Endothelial cell of umbilical vein (primary cell): ENCODE measurements at regions not wholly inside any gene's neighbourhood (a gene's known extent, or its start where the extent isn't known, plus 50 kb on each side); places are given as distances from the start of the nearest gene placed in this dataset.

ENCODE experiments used
- BruUV-seq: library from RNA; stranded (reverse); fragments of 400-500 nt; replicated peaks from 2 replicates; lab custom pipeline; 2021; lab: Mats Ljungman, UMichigan
- CTCF ChIA-PET: fragments of 300-600, 350-600 bp; sonication (Branson Sonifier 250); formaldehyde crosslinking; loops from one replicate; lab custom pipeline; 2021; ENCODE audit warnings: antibody characterized with exemption, inconsistent platforms; lab: Charles Lee
- POLR2A ChIA-PET: fragments of 300-600, 350-600 bp; sonication (Branson Sonifier 250); formaldehyde crosslinking; loops from one replicate; lab custom pipeline; 2021; ENCODE audit warnings: antibody characterized with exemption, inconsistent platforms; lab: Charles Lee
- DNase-seq: peaks from one replicate; pipeline ENCODE4 v3.0.0-alpha.2; 2011; ENCODE audit warnings: low read depth, low spot score
- FAIRE-seq: peaks from 2 replicates; lab custom pipeline; 2011; peaks lifted over from hg19 to GRCh38; lab: Jason Lieb, UNC
- H2AFZ ChIP-seq: 2 replicates; pipeline ENCODE4 v1.6.0; 2012; ENCODE audit warnings: low read depth, low read length, control low read depth, inconsistent platforms
- H3K27ac ChIP-seq: 2 replicates; pipeline ENCODE4 v1.5.1; 2011; ENCODE audit warnings: low read depth, mild to moderate bottlenecking, control low read depth, low read length, moderate library complexity; ENCODE audit not compliant: insufficient read depth
- H3K27me3 ChIP-seq, 2 experiments: 2 replicates each; pipeline versions ENCODE4 v1.6.0 to v1.6.1; 2011; ENCODE audit warnings: low read length in 2 of 2, mixed read lengths in 1 of 2; ENCODE audit not compliant: control insufficient read depth in 2 of 2, insufficient read depth in 2 of 2
- H3K36me3 ChIP-seq, 2 experiments: 2 replicates in 1 of 2; 3 replicates in 1 of 2; pipeline ENCODE4 v1.5.1; 2011; ENCODE audit warnings: low read length in 2 of 2, mild to moderate bottlenecking in 1 of 2, moderate library complexity in 1 of 2; ENCODE audit not compliant: control insufficient read depth in 2 of 2, insufficient read depth in 2 of 2; ENCODE audit errors: extremely low read depth in 1 of 2
- H3K4me1 ChIP-seq: 3 replicates; pipeline ENCODE4 v1.5.1; 2011; ENCODE audit warnings: mild to moderate bottlenecking, low read length; ENCODE audit not compliant: control insufficient read depth, insufficient read depth; ENCODE audit errors: extremely low read depth
- H3K4me2 ChIP-seq: 2 replicates; pipeline ENCODE4 v1.6.1; 2011; ENCODE audit warnings: low read length, control low read depth, mixed read lengths; ENCODE audit not compliant: insufficient read depth
- H3K4me3 ChIP-seq, 3 experiments: fragments of 200-600 bp in 1 of 3; sonication (generic), shearing (Covaris generic) in 1 of 3; replicated peaks in 1 of 3; 2 replicates each; pipeline ENCODE4 v1.5.1; 2011 to 2016; ENCODE audit warnings: control low read depth in 3 of 3, low read length in 3 of 3, mild to moderate bottlenecking in 2 of 3, inconsistent platforms in 1 of 3, low read depth in 1 of 3, moderate library complexity in 1 of 3; ENCODE audit not compliant: insufficient read depth in 1 of 3
- H3K79me2 ChIP-seq: 2 replicates; pipeline ENCODE4 v1.6.0; 2012; ENCODE audit warnings: low read length, inconsistent platforms; ENCODE audit not compliant: control insufficient read depth, insufficient read depth
- H3K9ac ChIP-seq: replicated peaks from 2 replicates; pipeline ENCODE3; 2011; ENCODE audit warnings: low read length, control low read depth; ENCODE audit not compliant: insufficient read depth; ENCODE audit errors: extremely low read depth
- H3K9me1 ChIP-seq: replicated peaks from 3 replicates; pipeline ENCODE4 v1.6.0; 2011; ENCODE audit warnings: mild to moderate bottlenecking, low read length; ENCODE audit not compliant: control insufficient read depth, insufficient read depth; ENCODE audit errors: extremely low read depth
- H3K9me3 ChIP-seq: replicated peaks from 2 replicates; pipeline ENCODE4 v1.5.1; 2012; ENCODE audit warnings: low read length, inconsistent platforms; ENCODE audit not compliant: control insufficient read depth, insufficient read depth
- H4K20me1 ChIP-seq: replicated peaks from 2 replicates; pipeline ENCODE3; 2011; ENCODE audit warnings: mild to moderate bottlenecking, low read length; ENCODE audit not compliant: control insufficient read depth, insufficient read depth; ENCODE audit errors: extremely low read depth
- CTCF ChIP-seq, 2 donors: IDR thresholded peaks; 1 replicate in 1 of 2; 2 replicates in 1 of 2; pipeline ENCODE4 v1.5.1; 2011; ENCODE audit warnings: low read length in 2 of 2, mild to moderate bottlenecking in 2 of 2, moderate library complexity in 2 of 2, control low read depth in 1 of 2, inconsistent platforms in 1 of 2, low read depth in 1 of 2; ENCODE audit not compliant: insufficient read depth in 1 of 2; ENCODE audit errors: extremely low read depth in 1 of 2
- EZH2 ChIP-seq: IDR thresholded peaks from 2 replicates; pipeline ENCODE4 v1.6.1; 2012; ENCODE audit warnings: borderline replicate concordance, low read depth, mild to moderate bottlenecking, moderate library complexity, low read length, inconsistent platforms; ENCODE audit not compliant: severe bottlenecking
- FOS ChIP-seq: IDR thresholded peaks from 2 replicates; pipeline ENCODE4 v1.6.1; 2011; ENCODE audit warnings: mild to moderate bottlenecking, low read length, moderate library complexity, borderline replicate concordance; ENCODE audit not compliant: insufficient read depth
- GATA2 ChIP-seq: IDR thresholded peaks from 2 replicates; pipeline ENCODE4 v1.7.0; 2011; ENCODE audit warnings: low read depth, mild to moderate bottlenecking, moderate library complexity, mixed read lengths, low read length; ENCODE audit not compliant: insufficient read length, insufficient read depth
- MAX ChIP-seq: IDR thresholded peaks from 2 replicates; pipeline ENCODE4 v1.6.1; 2011; ENCODE audit not compliant: insufficient read depth, insufficient read length
- POLR2A ChIP-seq: IDR thresholded peaks from 2 replicates; pipeline ENCODE4 v1.6.1; 2012; ENCODE audit warnings: low read depth, mild to moderate bottlenecking, control low read depth, low read length
- POLR2AphosphoS5 ChIP-seq: IDR thresholded peaks from 2 replicates; pipeline ENCODE4 v1.6.1; 2012; ENCODE audit warnings: low read depth, mild to moderate bottlenecking, control low read depth, low read length, moderate library complexity; ENCODE audit not compliant: insufficient read depth
- dilution Hi-C: fragments of 300-500 bp; cut with MboI; formaldehyde crosslinking; loops from one replicate; pipeline ENCODE4 v1.15.0; 2019; ENCODE audit warnings: low sequenced_read_pairs; ENCODE audit not compliant: extremely low pct_ligation_motif_present
- intact Hi-C: fragments of 100-400 bp; cut with micrococcal nuclease; formaldehyde crosslinking; loops from one replicate; pipeline ENCODE4 v1.10.0; 2022

GRCh38 chr7:119931230-119931824, 341.6 kb upstream of the KCND2 start:
- no peaks in the 10 kb centered on the region for H3K27me3 ChIP-seq
- intact Hi-C loops = no loop called here
- no peaks in the 10 kb centered on the region for H4K20me1 ChIP-seq
- POLR2A ChIA-PET = no interaction called here
- no peak overlapping the region for H3K4me2 ChIP-seq
- dilution Hi-C loops = no loop called here
- H3K27ac ChIP-seq = no peak overlapping the region
- H3K9ac ChIP-seq = no peak overlapping the region
- BruUV-seq = no TSS peak
- DNase-seq (no peak), FAIRE-seq (no peak)
- H3K4me3 ChIP-seq = no peak overlapping the region
- H3K4me1 ChIP-seq = no peaks in the 10 kb centered on the region
- H2AFZ ChIP-seq = no peak overlapping the region
- no peaks in the 10 kb centered on the region for H3K79me2 ChIP-seq
- H3K9me1 ChIP-seq = no peaks in the 10 kb centered on the region
- no peaks in the 10 kb centered on the region for H3K9me3 ChIP-seq
- TF ChIP-seq FOS = no peak
- no peak for TF ChIP-seq MAX
- no peak for TF ChIP-seq CTCF (IDR thresholded peaks at IDR 0.05; ENCODE audit: extremely low read depth in 1 of 2, insufficient read depth in 1 of 2, low read depth in 1 of 2, low read length in 2 of 2)
- no peak for TF ChIP-seq GATA2
- no peak for TF ChIP-seq EZH2
- TF ChIP-seq POLR2AphosphoS5 = no peak
- TF ChIP-seq POLR2A = no peak
- H3K36me3 ChIP-seq = no peaks in the 10 kb centered on the region
- CTCF ChIA-PET = interaction anchor here (1.1 kb wide), 1 partner anchor 17 kb away, joined by 3 read pairs; no protein-coding TSS in a partner anchor
